ENCODE measurements at regions not wholly inside any gene's neighbourhood (a gene's known extent, or its start where the extent isn't known, plus 50 kb on each side); places are given as distances from the start of the nearest gene placed in this dataset.

- DNase-seq (ENCODE audit: insufficient read length, low spot score, missing footprints): no peak
- Histone ChIP-seq H3K79me2 (ENCODE audit: insufficient read depth, low read length) (no peaks in the 10 kb centered on the region), H3K4me3 (ENCODE audit: insufficient read depth, low read length) (no peak overlapping the region), H3K27me3 (ENCODE audit: insufficient read depth, low read length) (no peaks in the 10 kb centered on the region), H3K27ac (ENCODE audit: low read depth, low read length) (no peak overlapping the region), H3K4me2 (ENCODE audit: insufficient read depth, low read length) (no peak overlapping the region), H2AFZ (ENCODE audit: low read length) (no peak overlapping the region), H3K4me1 (ENCODE audit: insufficient read depth, low read length) (no peaks in the 10 kb centered on the region), H4K20me1 (ENCODE audit: insufficient read depth, low read length) (no peaks in the 10 kb centered on the region), H3K36me3 (ENCODE audit: insufficient read depth, low read length) (no peaks in the 10 kb centered on the region), H3K9me3 (ENCODE audit: low read depth, low read length) (no peaks in the 10 kb centered on the region)
- no peak for TF ChIP-seq CTCF (IDR thresholded peaks at IDR 0.05; ENCODE audit: extremely low read depth, low read depth, low read length)
Observed at GRCh38 chr4:115629270-115629669, 515.9 kb upstream of the NDST4 start.

GRCh38 chr4:115609631-115610030 lies 496.2 kb upstream of the NDST4 start:
- H2AFZ ChIP-seq (ENCODE audit: low read length): no peak overlapping the region
- no peak overlapping the region for H3K4me3 ChIP-seq (ENCODE audit: insufficient read depth, low read length)
- no peaks in the 10 kb centered on the region for H4K20me1 ChIP-seq (ENCODE audit: insufficient read depth, low read length)
- H3K9me3 ChIP-seq (ENCODE audit: low read depth, low read length): no peaks in the 10 kb centered on the region
- no peaks in the 10 kb centered on the region for H3K36me3 ChIP-seq (ENCODE audit: insufficient read depth, low read length)
- no peak for TF ChIP-seq CTCF (IDR thresholded peaks at IDR 0.05; ENCODE audit: extremely low read depth, low read depth, low read length)
- no peak for DNase-seq (ENCODE audit: insufficient read length, low spot score, missing footprints)
- no peak overlapping the region for H3K27ac ChIP-seq (ENCODE audit: low read depth, low read length)
- no peaks in the 10 kb centered on the region for H3K79me2 ChIP-seq (ENCODE audit: insufficient read depth, low read length)
- H3K4me2 ChIP-seq (ENCODE audit: insufficient read depth, low read length): no peak overlapping the region
- H3K4me1 ChIP-seq (ENCODE audit: insufficient read depth, low read length): no peaks in the 10 kb centered on the region
- no peaks in the 10 kb centered on the region for H3K27me3 ChIP-seq (ENCODE audit: insufficient read depth, low read length)

- Histone ChIP-seq H3K4me3 (ENCODE audit: insufficient read depth, low read length) (no peak overlapping the region), H2AFZ (ENCODE audit: low read length) (no peak overlapping the region), H3K79me2 (ENCODE audit: insufficient read depth, low read length) (no peaks in the 10 kb centered on the region), H3K27ac (ENCODE audit: low read depth, low read length) (no peak overlapping the region), H3K9me3 (ENCODE audit: low read depth, low read length) (no peaks in the 10 kb centered on the region), H4K20me1 (ENCODE audit: insufficient read depth, low read length) (no peaks in the 10 kb centered on the region), H3K4me1 (ENCODE audit: insufficient read depth, low read length) (no peaks in the 10 kb centered on the region), H3K4me2 (ENCODE audit: insufficient read depth, low read length) (no peak overlapping the region), H3K36me3 (ENCODE audit: insufficient read depth, low read length) (no peaks in the 10 kb centered on the region), H3K27me3 (ENCODE audit: insufficient read depth, low read length) (no peaks in the 10 kb centered on the region)
- no peak for TF ChIP-seq CTCF (IDR thresholded peaks at IDR 0.05; ENCODE audit: extremely low read depth, low read depth, low read length)
- DNase-seq (ENCODE audit: insufficient read length, low spot score, missing footprints): no peak
Observed at GRCh38 chr4:115607311-115607710, 493.9 kb upstream of the NDST4 start.

GRCh38 chr4:115596265-115597001 lies 483.0 kb upstream of the NDST4 start:
- H3K27me3 ChIP-seq (ENCODE audit: insufficient read depth, low read length): no peaks in the 10 kb centered on the region
- H3K79me2 ChIP-seq (ENCODE audit: insufficient read depth, low read length): no peaks in the 10 kb centered on the region
- H3K9me3 ChIP-seq (ENCODE audit: low read depth, low read length): no peaks in the 10 kb centered on the region
- no peak overlapping the region for H3K4me2 ChIP-seq (ENCODE audit: insufficient read depth, low read length)
- H2AFZ ChIP-seq (ENCODE audit: low read length): no peak overlapping the region
- H3K4me3 ChIP-seq (ENCODE audit: insufficient read depth, low read length): no peak overlapping the region
- no peak for DNase-seq (ENCODE audit: insufficient read length, low spot score, missing footprints)
- TF ChIP-seq CTCF (IDR thresholded peaks at IDR 0.05; ENCODE audit: extremely low read depth, low read depth, low read length): no peak
- H3K27ac ChIP-seq (ENCODE audit: low read depth, low read length): no peak overlapping the region
- H3K36me3 ChIP-seq (ENCODE audit: insufficient read depth, low read length): no peaks in the 10 kb centered on the region
- H4K20me1 ChIP-seq (ENCODE audit: insufficient read depth, low read length): no peaks in the 10 kb centered on the region
- H3K4me1 ChIP-seq (ENCODE audit: insufficient read depth, low read length): no peaks in the 10 kb centered on the region

All from osteoblast (primary cell).